SK-N-SH (cell line): ENCODE measurements at regions not wholly inside any gene's neighbourhood (a gene's known extent, or its start where the extent isn't known, plus 50 kb on each side); places are given as distances from the start of the nearest gene placed in this dataset.

Experiments used
- CTCF ChIA-PET: fragments of 300-600, 350-600 bp; formaldehyde crosslinking; extraction: SDS; loops from one replicate; lab custom pipeline; 2021; lab: Yijun Ruan, JAX
- POLR2A ChIA-PET: fragments of 350-600 bp; sonication (Branson Sonifier 250); formaldehyde crosslinking; extraction: SDS; loops from one replicate; lab custom pipeline; 2020; ENCODE audit warnings: antibody characterized with exemption, inconsistent platforms; lab: Yijun Ruan, JAX
- DNase-seq: peaks from one replicate; pipeline ENCODE4 v3.0.0; 2012
- H2AFZ ChIP-seq: fragments of 200-600 bp; sonication (generic); 2 replicates; pipeline ENCODE4 v1.8.1; 2016; ENCODE audit warnings: antibody characterized with exemption, mild to moderate bottlenecking, low read depth
- H3F3A ChIP-seq: fragments of 200-600 bp; sonication (generic); replicated peaks from 2 replicates; pipeline ENCODE3; 2016; ENCODE audit warnings: antibody characterized with exemption, mild to moderate bottlenecking; ENCODE audit not compliant: insufficient read depth
- H3K27ac ChIP-seq, 2 experiments: fragments of 200-500 bp in 1 of 2; fragments of 200-600 bp in 1 of 2; sonication (Bioruptor generic) in 1 of 2; sonication (generic), shearing (Covaris generic) in 1 of 2; 2 replicates each; pipeline versions ENCODE4 v1.5.1 to v1.6.1; 2014 to 2016; ENCODE audit warnings: low read depth in 2 of 2, inconsistent platforms in 1 of 2, low read length in 1 of 2, mild to moderate bottlenecking in 1 of 2, mixed read lengths in 1 of 2
- H3K27me3 ChIP-seq: fragments of 200-600 bp; sonication (generic), shearing (Covaris generic); 2 replicates; pipeline ENCODE4 v1.6.1; 2016; ENCODE audit warnings: mixed run types; ENCODE audit not compliant: insufficient read depth
- H3K36me3 ChIP-seq, 2 experiments: fragments of 200-500 bp in 1 of 2; fragments of 200-600 bp in 1 of 2; sonication (Bioruptor generic) in 1 of 2; sonication (generic) in 1 of 2; replicated peaks in 1 of 2; 2 replicates each; pipeline versions ENCODE3 to v1.5.1; 2014 to 2016; ENCODE audit warnings: low read length in 1 of 2, mild to moderate bottlenecking in 1 of 2; ENCODE audit not compliant: insufficient read depth in 2 of 2, control insufficient read depth in 1 of 2
- H3K4me1 ChIP-seq, 2 experiments: fragments of 200-500 bp in 1 of 2; fragments of 200-600 bp in 1 of 2; sonication (Bioruptor generic) in 1 of 2; sonication (generic), shearing (Covaris generic) in 1 of 2; 2 replicates each; pipeline versions ENCODE4 v1.5.1 to v1.6.1; 2014 to 2016; ENCODE audit warnings: low read depth in 1 of 2, low read length in 1 of 2, mixed run types in 1 of 2; ENCODE audit not compliant: insufficient read depth in 2 of 2, control insufficient read depth in 1 of 2
- H3K4me2 ChIP-seq: fragments of 200-600 bp; sonication (generic), shearing (Covaris generic); 2 replicates; pipeline ENCODE4 v1.6.1; 2017; ENCODE audit warnings: mixed run types
- H3K4me3 ChIP-seq, 2 experiments: fragments of 200-500 bp in 1 of 2; fragments of 200-600 bp in 1 of 2; sonication (Bioruptor generic) in 1 of 2; sonication (generic), shearing (Covaris generic) in 1 of 2; 2 replicates each; pipeline versions ENCODE4 v1.5.1 to v1.8.1; 2014 to 2016; ENCODE audit warnings: low read depth in 2 of 2, inconsistent platforms in 1 of 2, low read length in 1 of 2, mild to moderate bottlenecking in 1 of 2, mixed read lengths in 1 of 2, moderate library complexity in 1 of 2
- H3K79me2 ChIP-seq: fragments of 200-600 bp; sonication (generic); 2 replicates; pipeline ENCODE4 v1.8.1; 2017; ENCODE audit warnings: mild to moderate bottlenecking; ENCODE audit not compliant: insufficient read depth
- H3K9ac ChIP-seq: fragments of 200-600 bp; sonication (generic); 2 replicates; pipeline ENCODE4 v1.6.1; 2017; ENCODE audit warnings: mixed run types
- H3K9me2 ChIP-seq: fragments of 200-600 bp; sonication (generic); 2 replicates; pipeline ENCODE4 v1.6.1; 2017; ENCODE audit warnings: mixed run types
- H3K9me3 ChIP-seq: fragments of 200-600 bp; sonication (generic); 2 replicates; pipeline ENCODE4 v1.6.1; 2017; ENCODE audit warnings: mixed run types, mild to moderate bottlenecking, moderate library complexity
- H4K20me1 ChIP-seq: fragments of 200-600 bp; sonication (generic); 2 replicates; pipeline ENCODE4 v1.6.1; 2017; ENCODE audit warnings: mild to moderate bottlenecking, mixed run types; ENCODE audit not compliant: insufficient read depth
- CTCF ChIP-seq: fragments of 200-600 bp; sonication (generic); IDR thresholded peaks from 2 replicates; pipeline ENCODE4 v1.6.1; 2017; ENCODE audit warnings: antibody characterized with exemption, mild to moderate bottlenecking, moderate library complexity
- ELF1 ChIP-seq: IDR thresholded peaks from 2 replicates; pipeline ENCODE4 v1.4.0; 2012
- EP300 ChIP-seq, 2 experiments: IDR thresholded peaks; 2 replicates each; pipeline versions ENCODE4 v1.4.0 to v1.6.1; 2012; ENCODE audit warnings: borderline replicate concordance in 1 of 2, low read depth in 1 of 2, low read length in 1 of 2
- EZH2phosphoT487 ChIP-seq: fragments of 200-600 bp; sonication (generic); IDR thresholded peaks from 2 replicates; pipeline ENCODE4 v1.6.1; 2017; ENCODE audit warnings: low read depth, mixed run types, mild to moderate bottlenecking, antibody characterized with exemption, moderate library complexity, borderline replicate concordance
- GABPA ChIP-seq: IDR thresholded peaks from 2 replicates; pipeline ENCODE4 v1.4.0; 2012; ENCODE audit warnings: low read depth, mild to moderate bottlenecking
- MAX ChIP-seq: IDR thresholded peaks from 2 replicates; pipeline ENCODE4 v1.4.0; 2012; ENCODE audit warnings: low read depth
- MEF2A ChIP-seq: IDR thresholded peaks from 2 replicates; pipeline ENCODE4 v1.4.0; 2012; ENCODE audit warnings: low read depth, borderline replicate concordance
- MXI1 ChIP-seq: IDR thresholded peaks from 2 replicates; pipeline ENCODE4 v1.6.1; 2012; ENCODE audit warnings: mild to moderate bottlenecking, low read depth, low read length, improper control_type of control experiment
- RAD21 ChIP-seq: IDR thresholded peaks from 2 replicates; pipeline ENCODE4 v1.6.1; 2012; ENCODE audit warnings: mild to moderate bottlenecking, low read length
- RCOR1 ChIP-seq: fragments of 150-350 bp; IDR thresholded peaks from 2 replicates; pipeline ENCODE4 v1.6.1; 2017; ENCODE audit warnings: antibody characterized with exemption, low read length
- RFX5 ChIP-seq: IDR thresholded peaks from 2 replicates; pipeline ENCODE4 v1.6.1; 2012; ENCODE audit warnings: mild to moderate bottlenecking, improper control_type of control experiment, low read length
- RXRA ChIP-seq: IDR thresholded peaks from 2 replicates; pipeline ENCODE4 v1.4.0; 2012; ENCODE audit warnings: low read depth, mild to moderate bottlenecking, borderline replicate concordance
- TEAD4 ChIP-seq: IDR thresholded peaks from 2 replicates; pipeline ENCODE4 v1.4.0; 2012; ENCODE audit warnings: mild to moderate bottlenecking, borderline replicate concordance; ENCODE audit not compliant: insufficient read depth
- USF2 ChIP-seq: fragments of 150-350 bp; IDR thresholded peaks from 2 replicates; pipeline ENCODE4 v1.6.1; 2017; ENCODE audit warnings: antibody characterized with exemption, low read length, low read depth, borderline replicate concordance
- WGBS: methylation state at CpG from one replicate; pipeline ENCODE4 v1.1.6; 2017; ENCODE audit warnings: low lambda C conversion rate; 5-methylcytosine and 5-hydroxymethylcytosine counted together
- TF ChIP-seq, protein P1 (sequence below): IDR thresholded peaks from 2 replicates; pipeline ENCODE4 v1.4.0; 2012; ENCODE audit warnings: low read depth, borderline replicate concordance
- TF ChIP-seq, protein P2 (sequence below): IDR thresholded peaks from 2 replicates; pipeline ENCODE4 v1.4.0; 2012; ENCODE audit warnings: low read depth, borderline replicate concordance

- Histone ChIP-seq H3K9me3 (no peaks in the 10 kb centered on the region), H3K79me2 (no peaks in the 10 kb centered on the region)
- CTCF ChIA-PET = no interaction called here
These were observed 674.9 kb downstream of the SMARCA1 start for GRCh38 chrX:128848374-128848773.

DNA sequence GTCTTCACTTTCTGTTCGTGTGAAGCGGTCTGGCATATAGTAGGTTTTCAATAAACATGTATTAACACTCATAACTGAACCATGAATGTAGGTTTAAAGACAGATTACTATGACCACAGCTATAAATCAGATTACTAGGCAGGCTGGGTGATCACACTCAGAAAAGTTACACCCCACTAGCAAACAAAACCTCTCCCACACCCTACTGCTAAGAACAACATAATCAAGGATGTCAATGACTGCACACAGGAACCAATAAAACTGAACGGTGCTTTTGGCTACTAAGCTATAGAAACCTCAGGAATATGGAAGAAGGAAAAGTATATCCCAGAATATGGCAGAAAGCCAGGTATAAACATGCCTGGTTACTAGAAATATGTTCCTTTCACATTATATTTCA is 676.9 kb downstream of the SMARCA1 start:
- Histone ChIP-seq H3K4me1 (no peaks in the 10 kb centered on the region), H3K36me3 (no peaks in the 10 kb centered on the region), H3K4me3 (no peak overlapping the region), H3K9me2 (no peaks in the 10 kb centered on the region), H3K27ac (no peak overlapping the region), H3K9me3 (no peaks in the 10 kb centered on the region), H3K9ac (no peak overlapping the region), H3K79me2 (no peaks in the 10 kb centered on the region), H2AFZ (no peak overlapping the region), H3F3A (no peaks in the 10 kb centered on the region), H3K4me2 (no peak overlapping the region), H4K20me1 (no peaks in the 10 kb centered on the region), H3K27me3 (no peaks in the 10 kb centered on the region)
- ChIA-PET CTCF (interaction anchor here (1.8 kb wide), 1 partner anchor 30 kb away, joined by 5 read pairs; no protein-coding TSS in a partner anchor), POLR2A (no interaction called here)
- WGBS = 17% methylated on average over 3 of the region's 3 CpGs
- DNase-seq = no peak
- no peak for TF ChIP-seq CTCF
- TF ChIP-seq TEAD4 = no peak
- no peak for TF ChIP-seq GABPA
- no peak for TF ChIP-seq EZH2phosphoT487
- no peak for TF ChIP-seq MXI1
- TF ChIP-seq, protein P1, sequence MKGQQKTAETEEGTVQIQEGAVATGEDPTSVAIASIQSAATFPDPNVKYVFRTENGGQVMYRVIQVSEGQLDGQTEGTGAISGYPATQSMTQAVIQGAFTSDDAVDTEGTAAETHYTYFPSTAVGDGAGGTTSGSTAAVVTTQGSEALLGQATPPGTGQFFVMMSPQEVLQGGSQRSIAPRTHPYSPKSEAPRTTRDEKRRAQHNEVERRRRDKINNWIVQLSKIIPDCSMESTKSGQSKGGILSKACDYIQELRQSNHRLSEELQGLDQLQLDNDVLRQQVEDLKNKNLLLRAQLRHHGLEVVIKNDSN = no peak
- TF ChIP-seq, protein P2, sequence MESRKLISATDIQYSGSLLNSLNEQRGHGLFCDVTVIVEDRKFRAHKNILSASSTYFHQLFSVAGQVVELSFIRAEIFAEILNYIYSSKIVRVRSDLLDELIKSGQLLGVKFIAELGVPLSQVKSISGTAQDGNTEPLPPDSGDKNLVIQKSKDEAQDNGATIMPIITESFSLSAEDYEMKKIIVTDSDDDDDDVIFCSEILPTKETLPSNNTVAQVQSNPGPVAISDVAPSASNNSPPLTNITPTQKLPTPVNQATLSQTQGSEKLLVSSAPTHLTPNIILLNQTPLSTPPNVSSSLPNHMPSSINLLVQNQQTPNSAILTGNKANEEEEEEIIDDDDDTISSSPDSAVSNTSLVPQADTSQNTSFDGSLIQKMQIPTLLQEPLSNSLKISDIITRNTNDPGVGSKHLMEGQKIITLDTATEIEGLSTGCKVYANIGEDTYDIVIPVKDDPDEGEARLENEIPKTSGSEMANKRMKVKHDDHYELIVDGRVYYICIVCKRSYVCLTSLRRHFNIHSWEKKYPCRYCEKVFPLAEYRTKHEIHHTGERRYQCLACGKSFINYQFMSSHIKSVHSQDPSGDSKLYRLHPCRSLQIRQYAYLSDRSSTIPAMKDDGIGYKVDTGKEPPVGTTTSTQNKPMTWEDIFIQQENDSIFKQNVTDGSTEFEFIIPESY = no peak
- no peak for TF ChIP-seq EP300 (IDR thresholded peaks at IDR 0.05; ENCODE audit: borderline replicate concordance in 1 of 2, low read depth in 1 of 2, low read length in 1 of 2)
- no peak for TF ChIP-seq RFX5
- no peak for TF ChIP-seq ELF1
- no peak for TF ChIP-seq MEF2A
- no peak for TF ChIP-seq RXRA
- TF ChIP-seq RCOR1 = no peak

More at GRCh38 chrX:128848374-128848773, 674.9 kb downstream of the SMARCA1 start:
- Histone ChIP-seq H3K27me3 (no peaks in the 10 kb centered on the region), H3K27ac (no peak overlapping the region), H4K20me1 (no peaks in the 10 kb centered on the region), H3K36me3 (no peaks in the 10 kb centered on the region), H3K4me1 (no peaks in the 10 kb centered on the region), H3K4me3 (no peak overlapping the region), H3K9ac (no peak overlapping the region), H3K4me2 (no peak overlapping the region), H3F3A (no peaks in the 10 kb centered on the region), H3K9me2 (no peaks in the 10 kb centered on the region), H2AFZ (no peak overlapping the region)
- no peak for DNase-seq
- WGBS = 3% methylated on average over 3 of the region's 3 CpGs
- TF ChIP-seq TEAD4 (no peak), RAD21 (no peak), USF2 (no peak), MAX (no peak)
- TF ChIP-seq, protein P2 = no peak
- POLR2A ChIA-PET = no interaction called here
